B cell (primary cell): ENCODE measurements at regions not wholly inside any gene's neighbourhood (a gene's known extent, or its start where the extent isn't known, plus 50 kb on each side); places are given as distances from the start of the nearest gene placed in this dataset.

Experiments used
- ATAC-seq: fragments of 200-7000 bp; cut with Tn5 transposase; one replicate; pipeline ENCODE4 v1.10.0; 2021; ENCODE audit warnings: low read depth, mild to moderate bottlenecking, moderate number of reproducible peaks, moderate library complexity
- CTCF ChIA-PET: fragments of 350-600 bp; sonication (Branson Sonifier 250); formaldehyde crosslinking; loops from one replicate; lab custom pipeline; 2021; ENCODE audit warnings: antibody characterized with exemption, inconsistent platforms; lab: Charles Lee
- POLR2A ChIA-PET: fragments of 350-600 bp; sonication (Branson Sonifier 250); formaldehyde crosslinking; loops from one replicate; lab custom pipeline; 2021; ENCODE audit warnings: antibody characterized with exemption; lab: Charles Lee
- DNase-seq: peaks from one replicate; pipeline ENCODE4 v3.0.0; 2013
- H2AFZ ChIP-seq: 2 replicates; pipeline ENCODE4 v1.6.1; 2012; ENCODE audit warnings: mild to moderate bottlenecking, low read depth, low read length; ENCODE audit not compliant: insufficient read depth, poor library complexity, severe bottlenecking
- H3K27ac ChIP-seq, 2 donors: 1 replicate in 1 of 2; 2 replicates in 1 of 2; pipeline ENCODE4 v1.5.1; 2012 to 2013; ENCODE audit warnings: low read length in 2 of 2, mild to moderate bottlenecking in 2 of 2, moderate library complexity in 1 of 2
- H3K27me3 ChIP-seq, 4 experiments: fragments of 200-600 bp in 1 of 4; sonication (generic) in 1 of 4; replicated peaks in 1 of 4; 1 replicate in 2 of 4; 2 replicates in 2 of 4; pipeline versions ENCODE4 v1.6.1 to v1.7.0; 2013 to 2016; ENCODE audit warnings: low read length in 3 of 4, mild to moderate bottlenecking in 2 of 4, mixed read lengths in 1 of 4, moderate library complexity in 1 of 4; ENCODE audit not compliant: insufficient read depth in 4 of 4, control insufficient read depth in 3 of 4; ENCODE audit errors: control extremely low read depth in 1 of 4
- H3K36me3 ChIP-seq, 2 experiments: replicated peaks in 1 of 2; 1 replicate in 1 of 2; 2 replicates in 1 of 2; pipeline versions ENCODE4 v1.6.1 to v1.7.1; 2013; ENCODE audit warnings: low read length in 1 of 2; ENCODE audit not compliant: insufficient read depth in 2 of 2, control insufficient read depth in 1 of 2; ENCODE audit errors: control extremely low read depth in 1 of 2, extremely low read depth in 1 of 2
- H3K4me1 ChIP-seq, 2 donors: fragments of 200-600 bp in 1 of 2; sonication (generic) in 1 of 2; 1 replicate in 1 of 2; 2 replicates in 1 of 2; pipeline versions ENCODE4 v1.5.1 to v1.6.1; 2013 to 2017; ENCODE audit warnings: low read length in 2 of 2; ENCODE audit not compliant: control insufficient read depth in 2 of 2, insufficient read depth in 2 of 2
- H3K4me2 ChIP-seq: replicated peaks from 2 replicates; pipeline ENCODE3; 2012; ENCODE audit warnings: mild to moderate bottlenecking, low read depth, low read length; ENCODE audit not compliant: poor library complexity, severe bottlenecking
- H3K4me3 ChIP-seq, 5 experiments: fragments of 200-600 bp in 1 of 5; sonication (generic) in 1 of 5; 1 replicate in 3 of 5; 2 replicates in 2 of 5; pipeline versions ENCODE4 v1.5.1 to v1.7.0; 2011 to 2016; ENCODE audit warnings: low read length in 4 of 5, mild to moderate bottlenecking in 4 of 5, low read depth in 2 of 5, control low read depth in 1 of 5, moderate library complexity in 1 of 5; ENCODE audit not compliant: insufficient read depth in 1 of 5; ENCODE audit errors: control extremely low read depth in 1 of 5, extremely low read depth in 1 of 5
- H3K79me2 ChIP-seq: fragments of 200-600 bp; sonication (generic); one replicate; pipeline ENCODE4 v1.6.0; 2016; ENCODE audit warnings: low read length; ENCODE audit not compliant: control insufficient read depth, insufficient read depth
- H3K9ac ChIP-seq: fragments of 200-600 bp; sonication (generic); 2 replicates; pipeline ENCODE4 v1.6.1; 2017; ENCODE audit warnings: mild to moderate bottlenecking, low read length, moderate library complexity
- H3K9me3 ChIP-seq, 3 donors: one replicate each; pipeline versions ENCODE4 v1.6.1 to v1.7.1; 2013; ENCODE audit warnings: low read length in 2 of 3; ENCODE audit not compliant: control insufficient read depth in 2 of 3, insufficient read depth in 1 of 3; ENCODE audit errors: control extremely low read depth in 1 of 3
- H4K20me1 ChIP-seq: 2 replicates; pipeline ENCODE4 v1.6.0; 2012; ENCODE audit warnings: mild to moderate bottlenecking, low read length; ENCODE audit not compliant: insufficient read depth, control insufficient read depth, poor library complexity, severe bottlenecking
- H3K27ac Mint-ChIP-seq: one replicate; pipeline ENCODE4 v1.8.0; 2021; ENCODE audit warnings: mixed read lengths
- H3K27me3 Mint-ChIP-seq: one replicate; pipeline ENCODE4 v1.8.0; 2021; ENCODE audit warnings: mixed read lengths
- H3K4me1 Mint-ChIP-seq: one replicate; pipeline ENCODE4 v1.8.0; 2021; ENCODE audit warnings: mixed read lengths
- H3K4me3 Mint-ChIP-seq: one replicate; pipeline ENCODE4 v1.8.0; 2021; ENCODE audit warnings: mixed read lengths
- H3K9me3 Mint-ChIP-seq: one replicate; pipeline ENCODE4 v1.8.0; 2022; ENCODE audit warnings: mixed read lengths; ENCODE audit not compliant: insufficient read depth
- EZH2 ChIP-seq: IDR thresholded peaks from 2 replicates; pipeline ENCODE4 v1.6.1; 2012; ENCODE audit warnings: borderline replicate concordance, low read depth, mild to moderate bottlenecking, moderate library complexity, low read length; ENCODE audit not compliant: insufficient read depth, poor library complexity, severe bottlenecking
- WGBS: methylation state at CpG from one replicate; pipeline ENCODE4 v1.1.5; 2013; ENCODE audit warnings: missing lambda C conversion rate; ENCODE audit not compliant: insufficient coverage; 5-methylcytosine and 5-hydroxymethylcytosine counted together
- intact Hi-C: fragments of 100-400 bp; cut with micrococcal nuclease; formaldehyde crosslinking; loops from one replicate; pipeline ENCODE4 v1.10.0; 2022
- TF ChIP-seq, protein P1 (sequence below): fragments of 200-600 bp; IDR thresholded peaks from one replicate; pipeline ENCODE4 v1.8.0; 2022; ENCODE audit warnings: antibody characterized with exemption, mild to moderate bottlenecking

DNA sequence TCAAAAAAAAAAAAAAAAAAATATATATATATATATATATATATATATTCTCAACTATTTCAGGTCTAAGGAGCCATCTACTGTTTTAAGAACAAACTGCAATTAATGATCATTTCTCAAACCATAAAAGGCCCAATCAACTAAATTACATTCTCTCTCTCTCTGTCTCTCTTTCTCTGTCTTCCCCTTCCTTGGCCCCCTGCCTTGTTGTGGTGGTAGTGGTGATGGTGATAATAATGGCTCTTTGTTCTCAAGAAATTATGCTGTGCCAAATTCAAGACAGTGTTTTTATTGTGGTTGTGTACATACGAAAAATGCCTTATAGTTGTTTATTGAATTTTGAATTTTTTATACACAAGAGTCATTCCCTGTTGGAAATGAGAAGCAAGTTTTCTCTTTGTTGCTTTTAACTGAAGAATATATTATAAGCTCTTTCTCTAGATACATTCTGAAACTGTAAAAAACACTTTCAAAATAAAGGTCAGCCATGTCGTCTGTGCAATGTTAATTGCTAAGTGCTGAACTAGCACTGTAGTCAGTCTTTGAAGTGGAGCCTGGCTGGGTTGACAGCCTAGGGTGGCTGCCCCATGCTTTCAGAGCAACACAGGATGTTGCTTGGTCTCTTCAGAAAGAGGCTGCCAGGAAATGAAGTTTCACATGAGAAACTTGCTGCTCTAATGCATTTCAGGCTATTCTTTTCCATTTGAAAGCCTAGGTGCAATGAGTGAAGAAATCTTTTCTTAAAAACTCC, 96.0 kb downstream of the HINT1 start:
- Histone ChIP-seq H3K9me3 (peaks cover 3 to 36% (median 27%) of the 10 kb centered on the region in 3 donors), H3K27ac (peak overlapping the region in 1 of 2 donors; percentile 42), H3K9ac (no peak overlapping the region), H2AFZ (peak overlapping the region; percentile 8), H3K36me3 (no peaks in the 10 kb centered on the region), H3K27me3 (no peaks in the 10 kb centered on the region), H3K79me2 (no peaks in the 10 kb centered on the region), H3K4me3 (no peak overlapping the region), H4K20me1 (no peaks in the 10 kb centered on the region), H3K4me1 (peaks cover 39% of the 10 kb centered on the region in 2 donors), H3K4me2 (peak overlapping the region; percentile 39)
- POLR2A ChIA-PET: no interaction called here
- ATAC-seq (peak; percentile 41), DNase-seq (peak; percentile 20)
- Mint-ChIP-seq H3K27ac (peak overlapping the region; percentile 79), H3K9me3 (peaks cover 21% of the 10 kb centered on the region), H3K4me3 (no peak overlapping the region), H3K4me1 (peaks cover 43% of the 10 kb centered on the region), H3K27me3 (no peaks in the 10 kb centered on the region)
- CTCF ChIA-PET: no interaction called here
- WGBS: 14% methylated on average over 1 of the region's 2 CpGs
- TF ChIP-seq, protein P1, sequence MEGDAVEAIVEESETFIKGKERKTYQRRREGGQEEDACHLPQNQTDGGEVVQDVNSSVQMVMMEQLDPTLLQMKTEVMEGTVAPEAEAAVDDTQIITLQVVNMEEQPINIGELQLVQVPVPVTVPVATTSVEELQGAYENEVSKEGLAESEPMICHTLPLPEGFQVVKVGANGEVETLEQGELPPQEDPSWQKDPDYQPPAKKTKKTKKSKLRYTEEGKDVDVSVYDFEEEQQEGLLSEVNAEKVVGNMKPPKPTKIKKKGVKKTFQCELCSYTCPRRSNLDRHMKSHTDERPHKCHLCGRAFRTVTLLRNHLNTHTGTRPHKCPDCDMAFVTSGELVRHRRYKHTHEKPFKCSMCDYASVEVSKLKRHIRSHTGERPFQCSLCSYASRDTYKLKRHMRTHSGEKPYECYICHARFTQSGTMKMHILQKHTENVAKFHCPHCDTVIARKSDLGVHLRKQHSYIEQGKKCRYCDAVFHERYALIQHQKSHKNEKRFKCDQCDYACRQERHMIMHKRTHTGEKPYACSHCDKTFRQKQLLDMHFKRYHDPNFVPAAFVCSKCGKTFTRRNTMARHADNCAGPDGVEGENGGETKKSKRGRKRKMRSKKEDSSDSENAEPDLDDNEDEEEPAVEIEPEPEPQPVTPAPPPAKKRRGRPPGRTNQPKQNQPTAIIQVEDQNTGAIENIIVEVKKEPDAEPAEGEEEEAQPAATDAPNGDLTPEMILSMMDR: no peak
- no peak for TF ChIP-seq EZH2
- intact Hi-C loops: no loop called here

DNA sequence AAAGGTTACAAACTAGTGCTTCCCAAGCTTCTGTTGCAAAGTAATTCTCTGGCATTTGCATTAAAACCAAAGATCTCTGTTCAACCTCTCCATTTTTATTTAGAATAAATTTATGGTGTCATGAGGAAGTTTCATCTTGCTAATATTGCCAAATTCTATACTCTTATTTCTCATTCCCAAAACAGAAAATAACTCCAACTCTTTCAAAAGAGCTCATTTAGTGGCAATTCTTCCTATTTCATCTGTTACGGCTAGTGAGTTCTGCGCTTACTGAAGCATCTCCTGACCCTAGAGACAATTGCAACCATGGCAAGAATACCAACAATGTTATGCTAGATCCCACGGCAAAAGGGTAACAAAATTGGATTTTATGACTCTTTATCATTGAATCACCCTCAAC, 97.0 kb downstream of the HINT1 start:
- Mint-ChIP-seq H3K27me3 (no peaks in the 10 kb centered on the region), H3K4me3 (no peak overlapping the region)

More for the DNA sequence above, 97.0 kb downstream of the HINT1 start:
- Mint-ChIP-seq H3K27ac (no peak overlapping the region), H3K9me3 (peaks cover 30% of the 10 kb centered on the region), H3K4me1 (peaks cover 43% of the 10 kb centered on the region)
- no peak for ATAC-seq
- no peaks in the 10 kb centered on the region for H3K79me2 ChIP-seq
- no peaks in the 10 kb centered on the region for H3K36me3 ChIP-seq
- no peak overlapping the region for H3K4me2 ChIP-seq
- peaks cover 3 to 36% (median 27%) of the 10 kb centered on the region in 3 donors for H3K9me3 ChIP-seq
- 33% methylated on average over 3 of the region's 3 CpGs for WGBS
- H4K20me1 ChIP-seq: no peaks in the 10 kb centered on the region
- H3K9ac ChIP-seq: no peak overlapping the region
- no peak overlapping the region for H2AFZ ChIP-seq
- TF ChIP-seq, protein P1: no peak
- TF ChIP-seq EZH2: no peak
- intact Hi-C loops: no loop called here
- no peak overlapping the region for H3K27ac ChIP-seq
- POLR2A ChIA-PET: no interaction called here
- H3K4me3 ChIP-seq: no peak overlapping the region
- no peaks in the 10 kb centered on the region for H3K27me3 ChIP-seq
- no peak for DNase-seq
- H3K4me1 ChIP-seq: peaks cover 39% of the 10 kb centered on the region in 2 donors
- CTCF ChIA-PET: interaction anchor here (0.8 kb wide), 1 partner anchor 196 kb away, joined by 3 read pairs; no protein-coding TSS in a partner anchor
